NB4 (cell line): ENCODE measurements at regions not wholly inside any gene's neighbourhood (a gene's known extent, or its start where the extent isn't known, plus 50 kb on each side); places are given as distances from the start of the nearest gene placed in this dataset.

Experiments used
- POLR2A ChIP-seq: IDR thresholded peaks from 2 replicates; pipeline ENCODE4 v1.6.1; 2011; ENCODE audit warnings: mild to moderate bottlenecking; ENCODE audit not compliant: insufficient read length; ENCODE audit errors: extremely low read depth
- TF ChIP-seq, protein P1 (sequence below): IDR thresholded peaks from one replicate; pipeline ENCODE4 v1.5.1; 2012; ENCODE audit warnings: low read depth, low read length

DNA sequence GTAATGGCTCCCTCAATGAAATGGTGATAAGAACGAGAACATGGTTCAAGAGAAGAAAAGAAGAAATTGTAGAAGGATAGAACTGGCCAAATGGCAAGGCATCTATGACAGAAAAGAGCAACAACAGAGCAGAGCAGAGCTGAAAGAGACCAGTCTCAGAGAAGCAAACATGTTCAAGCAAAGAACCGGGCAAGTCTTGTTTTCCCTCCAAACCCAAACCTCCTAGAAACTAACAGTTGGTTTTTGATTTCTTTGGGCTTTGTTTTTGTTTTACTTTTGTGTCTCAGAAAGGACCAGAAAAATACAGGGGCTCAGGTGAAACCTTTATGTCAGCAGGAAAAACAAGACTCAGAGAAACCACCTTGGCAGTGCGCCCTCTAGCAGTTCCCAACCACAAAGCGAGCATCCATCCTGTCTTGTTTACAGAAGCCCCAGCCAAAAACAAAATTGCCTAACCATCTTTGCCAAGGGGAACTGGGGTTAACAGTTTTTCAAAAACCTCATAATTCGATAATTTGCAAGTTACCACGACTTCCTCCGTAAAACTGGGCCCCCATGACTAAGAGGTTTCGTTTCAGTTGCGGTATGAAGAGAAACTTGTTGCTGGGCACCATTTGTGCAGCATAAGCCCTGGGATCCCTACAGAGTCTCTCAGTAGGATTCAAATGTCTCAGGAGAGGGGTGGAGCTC lies 159.2 kb upstream of the SLC24A5 start:
- TF ChIP-seq POLR2A, result no peak
- TF ChIP-seq, protein P1, sequence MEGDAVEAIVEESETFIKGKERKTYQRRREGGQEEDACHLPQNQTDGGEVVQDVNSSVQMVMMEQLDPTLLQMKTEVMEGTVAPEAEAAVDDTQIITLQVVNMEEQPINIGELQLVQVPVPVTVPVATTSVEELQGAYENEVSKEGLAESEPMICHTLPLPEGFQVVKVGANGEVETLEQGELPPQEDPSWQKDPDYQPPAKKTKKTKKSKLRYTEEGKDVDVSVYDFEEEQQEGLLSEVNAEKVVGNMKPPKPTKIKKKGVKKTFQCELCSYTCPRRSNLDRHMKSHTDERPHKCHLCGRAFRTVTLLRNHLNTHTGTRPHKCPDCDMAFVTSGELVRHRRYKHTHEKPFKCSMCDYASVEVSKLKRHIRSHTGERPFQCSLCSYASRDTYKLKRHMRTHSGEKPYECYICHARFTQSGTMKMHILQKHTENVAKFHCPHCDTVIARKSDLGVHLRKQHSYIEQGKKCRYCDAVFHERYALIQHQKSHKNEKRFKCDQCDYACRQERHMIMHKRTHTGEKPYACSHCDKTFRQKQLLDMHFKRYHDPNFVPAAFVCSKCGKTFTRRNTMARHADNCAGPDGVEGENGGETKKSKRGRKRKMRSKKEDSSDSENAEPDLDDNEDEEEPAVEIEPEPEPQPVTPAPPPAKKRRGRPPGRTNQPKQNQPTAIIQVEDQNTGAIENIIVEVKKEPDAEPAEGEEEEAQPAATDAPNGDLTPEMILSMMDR, result no peak
